NCI-H187 treated with DMSO at 0.1 percent for 48 hours (cell line): ENCODE measurements at regions not wholly inside any gene's neighbourhood (a gene's known extent, or its start where the extent isn't known, plus 50 kb on each side); places are given as distances from the start of the nearest gene placed in this dataset.

Experiments used
- DNase-seq: peaks from one replicate; lab custom pipeline; 2025; lab: John Stamatoyannopoulos, UW

- no peak for DNase-seq
Measured at GRCh38 chr6:148213366-148213765, 129.3 kb upstream of the SASH1 start.

GRCh38 chr6:148214667-148215066 lies 128.0 kb upstream of the SASH1 start:
- no peak for DNase-seq

- DNase-seq: no peak
Measured at GRCh38 chr6:148217051-148217450, 125.6 kb upstream of the SASH1 start.

- no peak for DNase-seq
Measured at GRCh38 chr6:148217921-148218320, 124.7 kb upstream of the SASH1 start.

- no peak for DNase-seq
Measured at GRCh38 chr6:148218542-148219258, 123.9 kb upstream of the SASH1 start.

- no peak for DNase-seq
Measured at GRCh38 chr6:148221196-148221979, 121.2 kb upstream of the SASH1 start.

GRCh38 chr6:148222376-148222775 lies 120.3 kb upstream of the SASH1 start:
- DNase-seq: no peak

- DNase-seq: no peak
Measured at GRCh38 chr6:148222846-148223245, 119.8 kb upstream of the SASH1 start.

GRCh38 chr6:148223424-148223842 lies 119.2 kb upstream of the SASH1 start:
- no peak for DNase-seq

GRCh38 chr6:148225871-148226270 lies 116.8 kb upstream of the SASH1 start:
- DNase-seq: no peak

- no peak for DNase-seq
Measured at GRCh38 chr6:148226284-148226683, 116.4 kb upstream of the SASH1 start.

GRCh38 chr6:148231572-148231971 lies 111.1 kb upstream of the SASH1 start:
- no peak for DNase-seq

GRCh38 chr6:148235446-148235845 lies 107.2 kb upstream of the SASH1 start:
- no peak for DNase-seq

- DNase-seq: no peak
Measured at GRCh38 chr6:148238713-148239112, 103.9 kb upstream of the SASH1 start.

- no peak for DNase-seq
Measured at GRCh38 chr6:148239215-148239614, 103.4 kb upstream of the SASH1 start.

GRCh38 chr6:148239801-148240460 lies 102.7 kb upstream of the SASH1 start:
- no peak for DNase-seq

GRCh38 chr6:148240461-148240840 lies 102.2 kb upstream of the SASH1 start:
- DNase-seq: no peak

GRCh38 chr6:148240861-148241477 lies 101.7 kb upstream of the SASH1 start:
- no peak for DNase-seq

- no peak for DNase-seq
Measured at GRCh38 chr6:148242180-148242579, 100.5 kb upstream of the SASH1 start.

GRCh38 chr6:148244217-148244935 lies 98.3 kb upstream of the SASH1 start:
- DNase-seq: no peak

GRCh38 chr6:148247386-148248063 lies 95.1 kb upstream of the SASH1 start:
- DNase-seq: no peak
